ENCODE measurements at regions not wholly inside any gene's neighbourhood (a gene's known extent, or its start where the extent isn't known, plus 50 kb on each side); places are given as distances from the start of the nearest gene placed in this dataset.

GRCh38 chr2:16589465-16589864 lies 76.2 kb downstream of the CYRIA start:
- H4K8ac ChIP-seq (ENCODE audit: extremely low read depth, insufficient read depth, low read length): no peak overlapping the region
- H2BK20ac ChIP-seq (ENCODE audit: low read length): peak overlapping the region; percentile 81; the same call in 1 of the 2 replicates
- no peak for TF ChIP-seq KDM4A (IDR thresholded peaks at IDR 0.05; ENCODE audit: low read depth, low read length, severe bottlenecking)
- no peak for TF ChIP-seq JUND (IDR thresholded peaks at IDR 0.05; ENCODE audit: low read length)
- TF ChIP-seq MAFK (IDR thresholded peaks at IDR 0.05; ENCODE audit: low read depth, low read length): 0 out of 2 replicates have a peak, but pooled peaks have one; percentile 2
- H3K27ac ChIP-seq (ENCODE audit: low read depth, low read length): no peak overlapping the region
- H3K23ac ChIP-seq (ENCODE audit: insufficient read length): no peak overlapping the region
- no peak overlapping the region for H3K4ac ChIP-seq (replicated peaks; ENCODE audit: insufficient read length, low read depth, low read length)
- no peaks in the 10 kb centered on the region for H3K79me1 ChIP-seq (ENCODE audit: low read depth, low read length)
- H3K23me2 ChIP-seq (ENCODE audit: low read depth, low read length): no peaks in the 10 kb centered on the region
- CTCF ChIA-PET (ENCODE audit: partially characterized antibody): interaction anchor here (0.8 to 1.1 kb wide), 2 partner anchors 12 to 19 kb away, joined by 3 to 4 read pairs; no protein-coding TSS in a partner anchor
- no peak overlapping the region for H4K5ac ChIP-seq (ENCODE audit: insufficient read length, low read depth, low read length)
- no peak for FAIRE-seq
- H3K14ac ChIP-seq (ENCODE audit: insufficient read length): no peak overlapping the region
- H3K27me3 ChIP-seq (replicated peaks in 1 of 4; ENCODE audit: control insufficient read depth in 3 of 4, extremely low read depth in 1 of 4, insufficient read depth in 3 of 4, low read length in 3 of 4): no peaks in the 10 kb centered on the region
- H3K4me1 ChIP-seq (replicated peaks in 1 of 4; ENCODE audit: control insufficient read depth in 3 of 4, insufficient read depth in 4 of 4, low read length in 3 of 4): peaks cover 2 to 5% (median 5%) of the 10 kb centered on the region in 4 experiments; a peak in 4 of 7 replicates
- DNase-seq (ENCODE audit: low read depth in 1 of 2, low spot score in 2 of 2): no peak
- peak overlapping the region; percentile 77 for H2BK12ac ChIP-seq (ENCODE audit: low read depth, low read length)
- H4K91ac ChIP-seq (replicated peaks; ENCODE audit: insufficient read length, low read length): no peak overlapping the region
- no peak overlapping the region for H3K4me3 ChIP-seq (ENCODE audit: extremely low read depth in 1 of 4, insufficient read depth in 2 of 4, low read depth in 3 of 4, low read length in 4 of 4)
- no peak overlapping the region for H2AFZ ChIP-seq (ENCODE audit: low read length)
- no peak overlapping the region for H3K56ac ChIP-seq (replicated peaks; ENCODE audit: insufficient read length, low read depth, low read length)
- no peak overlapping the region for H3K4me2 ChIP-seq (ENCODE audit: insufficient read depth in 1 of 2, low read depth in 2 of 2, low read length in 2 of 2)
- H3K9ac ChIP-seq (replicated peaks in 1 of 4; ENCODE audit: extremely low read depth in 1 of 4, low read depth in 3 of 4, low read length in 3 of 4): no peak overlapping the region
- H3K9me3 ChIP-seq (ENCODE audit: insufficient read depth in 2 of 2, low read depth in 1 of 2, low read length in 1 of 2): no peaks in the 10 kb centered on the region
- no peaks in the 10 kb centered on the region for H3K36me3 ChIP-seq (ENCODE audit: control insufficient read depth in 2 of 4, insufficient read depth in 4 of 4, low read length in 3 of 4)
- POLR2A ChIA-PET (ENCODE audit: partially characterized antibody): no interaction called here
- 87% methylated on average over 3 of the region's 3 CpGs; no CpG with 5 or more reads in 1 of the 2 experiments for WGBS, 2 experiments (ENCODE audit: extremely low coverage in 1 of 2, insufficient coverage in 1 of 2, insufficient read length in 1 of 2, insufficient replicate concordance in 2 of 2, low coverage in 1 of 2, low lambda C conversion rate in 2 of 2, missing lambda C conversion rate in 1 of 2)
- no peaks in the 10 kb centered on the region for H3K79me2 ChIP-seq (ENCODE audit: control insufficient read depth in 1 of 2, insufficient read depth in 2 of 2, low read length in 2 of 2)
- no peak overlapping the region for H2BK120ac ChIP-seq (replicated peaks; ENCODE audit: low read depth, low read length)
- H2BK5ac ChIP-seq (ENCODE audit: low read depth, low read length): no peak overlapping the region
- no peak overlapping the region for H2AK5ac ChIP-seq (ENCODE audit: low read depth, low read length)
- H4K20me1 ChIP-seq (replicated peaks in 1 of 2; ENCODE audit: control insufficient read depth in 1 of 2, insufficient read depth in 2 of 2, low read length in 2 of 2): no peaks in the 10 kb centered on the region
- no peak overlapping the region for H3K18ac ChIP-seq (ENCODE audit: extremely low read depth, low read length)
- H2BK15ac ChIP-seq (ENCODE audit: low read length): no peak overlapping the region

Measured in H1 (cell line).